ENCODE measurements at regions not wholly inside any gene's neighbourhood (a gene's known extent, or its start where the extent isn't known, plus 50 kb on each side); places are given as distances from the start of the nearest gene placed in this dataset.
A peak's percentile ranks its signal among the peaks of the same experiment; 100 is the strongest.

DNA sequence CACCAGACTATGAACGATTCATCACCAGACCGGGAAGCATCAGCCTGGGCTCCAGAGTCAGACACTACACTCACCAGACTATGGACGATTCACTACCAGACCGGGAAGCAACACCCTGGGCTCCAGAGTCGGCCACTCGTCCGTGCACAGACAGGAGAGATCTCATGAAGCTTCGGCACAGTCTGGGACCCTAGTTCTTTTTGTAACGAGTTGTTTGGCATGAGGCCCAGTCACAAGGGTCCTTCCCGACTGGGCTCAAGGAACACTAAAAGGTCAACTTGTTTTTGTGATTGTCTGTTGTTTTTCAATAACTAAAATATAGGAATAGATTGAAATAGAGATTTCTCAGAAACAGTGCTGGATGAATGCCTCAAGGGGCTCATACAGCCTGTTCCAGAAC, 1141.6 kb upstream of the MIR17HG start:
- Mint-ChIP-seq H3K27ac (no peak overlapping the region), H3K36me3 (no peaks in the 10 kb centered on the region), H3K27me3 (ENCODE audit: low read depth) (no peaks in the 10 kb centered on the region), H3K4me3 (no peak overlapping the region), H3K4me1 (no peaks in the 10 kb centered on the region), H3K9me3 (peaks cover 7% of the 10 kb centered on the region)
- ChIA-PET CTCF (no interaction called here), POLR2A (no interaction called here)
- DNase-seq (ENCODE audit: low spot score) (no peak), ATAC-seq (no peak)
- TF ChIP-seq OVOL2 (CRISPR knock-in tag; IDR thresholded peaks at IDR 0.05; ENCODE audit: borderline replicate concordance) (no peak), PRRX2 (CRISPR knock-in tag; IDR thresholded peaks at IDR 0.05) (no peak)
- TF ChIP-seq, protein P1, sequence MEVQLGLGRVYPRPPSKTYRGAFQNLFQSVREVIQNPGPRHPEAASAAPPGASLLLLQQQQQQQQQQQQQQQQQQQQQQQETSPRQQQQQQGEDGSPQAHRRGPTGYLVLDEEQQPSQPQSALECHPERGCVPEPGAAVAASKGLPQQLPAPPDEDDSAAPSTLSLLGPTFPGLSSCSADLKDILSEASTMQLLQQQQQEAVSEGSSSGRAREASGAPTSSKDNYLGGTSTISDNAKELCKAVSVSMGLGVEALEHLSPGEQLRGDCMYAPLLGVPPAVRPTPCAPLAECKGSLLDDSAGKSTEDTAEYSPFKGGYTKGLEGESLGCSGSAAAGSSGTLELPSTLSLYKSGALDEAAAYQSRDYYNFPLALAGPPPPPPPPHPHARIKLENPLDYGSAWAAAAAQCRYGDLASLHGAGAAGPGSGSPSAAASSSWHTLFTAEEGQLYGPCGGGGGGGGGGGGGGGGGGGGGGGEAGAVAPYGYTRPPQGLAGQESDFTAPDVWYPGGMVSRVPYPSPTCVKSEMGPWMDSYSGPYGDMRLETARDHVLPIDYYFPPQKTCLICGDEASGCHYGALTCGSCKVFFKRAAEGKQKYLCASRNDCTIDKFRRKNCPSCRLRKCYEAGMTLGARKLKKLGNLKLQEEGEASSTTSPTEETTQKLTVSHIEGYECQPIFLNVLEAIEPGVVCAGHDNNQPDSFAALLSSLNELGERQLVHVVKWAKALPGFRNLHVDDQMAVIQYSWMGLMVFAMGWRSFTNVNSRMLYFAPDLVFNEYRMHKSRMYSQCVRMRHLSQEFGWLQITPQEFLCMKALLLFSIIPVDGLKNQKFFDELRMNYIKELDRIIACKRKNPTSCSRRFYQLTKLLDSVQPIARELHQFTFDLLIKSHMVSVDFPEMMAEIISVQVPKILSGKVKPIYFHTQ (CRISPR knock-in tag; IDR thresholded peaks at IDR 0.05): no peak
- TF ChIP-seq, protein P2, sequence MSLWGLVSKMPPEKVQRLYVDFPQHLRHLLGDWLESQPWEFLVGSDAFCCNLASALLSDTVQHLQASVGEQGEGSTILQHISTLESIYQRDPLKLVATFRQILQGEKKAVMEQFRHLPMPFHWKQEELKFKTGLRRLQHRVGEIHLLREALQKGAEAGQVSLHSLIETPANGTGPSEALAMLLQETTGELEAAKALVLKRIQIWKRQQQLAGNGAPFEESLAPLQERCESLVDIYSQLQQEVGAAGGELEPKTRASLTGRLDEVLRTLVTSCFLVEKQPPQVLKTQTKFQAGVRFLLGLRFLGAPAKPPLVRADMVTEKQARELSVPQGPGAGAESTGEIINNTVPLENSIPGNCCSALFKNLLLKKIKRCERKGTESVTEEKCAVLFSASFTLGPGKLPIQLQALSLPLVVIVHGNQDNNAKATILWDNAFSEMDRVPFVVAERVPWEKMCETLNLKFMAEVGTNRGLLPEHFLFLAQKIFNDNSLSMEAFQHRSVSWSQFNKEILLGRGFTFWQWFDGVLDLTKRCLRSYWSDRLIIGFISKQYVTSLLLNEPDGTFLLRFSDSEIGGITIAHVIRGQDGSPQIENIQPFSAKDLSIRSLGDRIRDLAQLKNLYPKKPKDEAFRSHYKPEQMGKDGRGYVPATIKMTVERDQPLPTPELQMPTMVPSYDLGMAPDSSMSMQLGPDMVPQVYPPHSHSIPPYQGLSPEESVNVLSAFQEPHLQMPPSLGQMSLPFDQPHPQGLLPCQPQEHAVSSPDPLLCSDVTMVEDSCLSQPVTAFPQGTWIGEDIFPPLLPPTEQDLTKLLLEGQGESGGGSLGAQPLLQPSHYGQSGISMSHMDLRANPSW (CRISPR knock-in tag; conservative IDR thresholded peaks at IDR 0.05; ENCODE audit: low read depth): no peak
- TF ChIP-seq, protein P3, sequence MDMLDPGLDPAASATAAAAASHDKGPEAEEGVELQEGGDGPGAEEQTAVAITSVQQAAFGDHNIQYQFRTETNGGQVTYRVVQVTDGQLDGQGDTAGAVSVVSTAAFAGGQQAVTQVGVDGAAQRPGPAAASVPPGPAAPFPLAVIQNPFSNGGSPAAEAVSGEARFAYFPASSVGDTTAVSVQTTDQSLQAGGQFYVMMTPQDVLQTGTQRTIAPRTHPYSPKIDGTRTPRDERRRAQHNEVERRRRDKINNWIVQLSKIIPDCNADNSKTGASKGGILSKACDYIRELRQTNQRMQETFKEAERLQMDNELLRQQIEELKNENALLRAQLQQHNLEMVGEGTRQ (CRISPR knock-in tag; IDR thresholded peaks at IDR 0.05): no peak
- TF ChIP-seq, protein P4, sequence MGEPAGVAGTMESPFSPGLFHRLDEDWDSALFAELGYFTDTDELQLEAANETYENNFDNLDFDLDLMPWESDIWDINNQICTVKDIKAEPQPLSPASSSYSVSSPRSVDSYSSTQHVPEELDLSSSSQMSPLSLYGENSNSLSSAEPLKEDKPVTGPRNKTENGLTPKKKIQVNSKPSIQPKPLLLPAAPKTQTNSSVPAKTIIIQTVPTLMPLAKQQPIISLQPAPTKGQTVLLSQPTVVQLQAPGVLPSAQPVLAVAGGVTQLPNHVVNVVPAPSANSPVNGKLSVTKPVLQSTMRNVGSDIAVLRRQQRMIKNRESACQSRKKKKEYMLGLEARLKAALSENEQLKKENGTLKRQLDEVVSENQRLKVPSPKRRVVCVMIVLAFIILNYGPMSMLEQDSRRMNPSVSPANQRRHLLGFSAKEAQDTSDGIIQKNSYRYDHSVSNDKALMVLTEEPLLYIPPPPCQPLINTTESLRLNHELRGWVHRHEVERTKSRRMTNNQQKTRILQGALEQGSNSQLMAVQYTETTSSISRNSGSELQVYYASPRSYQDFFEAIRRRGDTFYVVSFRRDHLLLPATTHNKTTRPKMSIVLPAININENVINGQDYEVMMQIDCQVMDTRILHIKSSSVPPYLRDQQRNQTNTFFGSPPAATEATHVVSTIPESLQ (CRISPR knock-in tag; IDR thresholded peaks at IDR 0.05): no peak

DNA sequence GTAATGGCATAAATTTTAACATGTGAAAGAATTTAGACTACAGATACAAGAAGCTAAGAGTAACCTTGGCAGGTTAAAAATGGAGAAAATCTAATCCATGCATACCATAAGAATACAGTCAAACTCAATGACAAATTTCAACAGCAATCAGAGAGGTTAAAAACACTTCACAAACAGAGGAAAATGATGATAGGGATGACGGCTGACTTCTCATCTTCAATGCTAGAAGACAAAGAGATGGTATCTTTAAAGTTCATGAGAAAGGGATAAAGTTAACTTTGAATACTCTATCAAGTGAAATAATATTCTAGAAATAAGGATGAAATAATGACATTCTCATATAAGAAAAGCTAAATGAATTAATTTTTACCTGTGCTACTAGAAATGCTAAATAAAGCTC, 1130.2 kb upstream of the MIR17HG start:
- POLR2A ChIA-PET: no interaction called here

DNA sequence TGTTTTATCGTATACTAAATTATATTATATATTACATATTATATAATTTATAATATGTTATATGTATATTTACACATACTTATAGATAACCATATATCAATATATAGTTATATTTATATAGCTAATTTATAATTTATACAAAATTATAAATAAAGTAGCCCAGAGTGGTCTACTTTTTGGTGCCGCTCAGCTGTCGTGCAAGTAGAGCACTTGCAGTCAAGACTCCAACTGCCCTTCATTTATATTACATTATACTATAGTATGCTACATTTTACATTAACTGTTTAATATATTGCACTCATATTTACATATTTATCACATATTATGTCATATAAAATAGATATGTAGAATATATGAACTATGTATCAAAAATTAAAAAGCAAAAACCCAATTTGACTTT, 1124.7 kb upstream of the MIR17HG start:
- no peak overlapping the region for H3K27ac Mint-ChIP-seq
- no peak for ATAC-seq
- H3K4me1 Mint-ChIP-seq: no peaks in the 10 kb centered on the region
- no peak for DNase-seq (ENCODE audit: low spot score)
- no peak overlapping the region for H3K4me3 Mint-ChIP-seq
- ChIA-PET POLR2A (no interaction called here), CTCF (no interaction called here)
- H3K27me3 Mint-ChIP-seq (ENCODE audit: low read depth): no peaks in the 10 kb centered on the region
- H3K36me3 Mint-ChIP-seq: no peaks in the 10 kb centered on the region
- no peaks in the 10 kb centered on the region for H3K9me3 Mint-ChIP-seq
- TF ChIP-seq, protein P5, sequence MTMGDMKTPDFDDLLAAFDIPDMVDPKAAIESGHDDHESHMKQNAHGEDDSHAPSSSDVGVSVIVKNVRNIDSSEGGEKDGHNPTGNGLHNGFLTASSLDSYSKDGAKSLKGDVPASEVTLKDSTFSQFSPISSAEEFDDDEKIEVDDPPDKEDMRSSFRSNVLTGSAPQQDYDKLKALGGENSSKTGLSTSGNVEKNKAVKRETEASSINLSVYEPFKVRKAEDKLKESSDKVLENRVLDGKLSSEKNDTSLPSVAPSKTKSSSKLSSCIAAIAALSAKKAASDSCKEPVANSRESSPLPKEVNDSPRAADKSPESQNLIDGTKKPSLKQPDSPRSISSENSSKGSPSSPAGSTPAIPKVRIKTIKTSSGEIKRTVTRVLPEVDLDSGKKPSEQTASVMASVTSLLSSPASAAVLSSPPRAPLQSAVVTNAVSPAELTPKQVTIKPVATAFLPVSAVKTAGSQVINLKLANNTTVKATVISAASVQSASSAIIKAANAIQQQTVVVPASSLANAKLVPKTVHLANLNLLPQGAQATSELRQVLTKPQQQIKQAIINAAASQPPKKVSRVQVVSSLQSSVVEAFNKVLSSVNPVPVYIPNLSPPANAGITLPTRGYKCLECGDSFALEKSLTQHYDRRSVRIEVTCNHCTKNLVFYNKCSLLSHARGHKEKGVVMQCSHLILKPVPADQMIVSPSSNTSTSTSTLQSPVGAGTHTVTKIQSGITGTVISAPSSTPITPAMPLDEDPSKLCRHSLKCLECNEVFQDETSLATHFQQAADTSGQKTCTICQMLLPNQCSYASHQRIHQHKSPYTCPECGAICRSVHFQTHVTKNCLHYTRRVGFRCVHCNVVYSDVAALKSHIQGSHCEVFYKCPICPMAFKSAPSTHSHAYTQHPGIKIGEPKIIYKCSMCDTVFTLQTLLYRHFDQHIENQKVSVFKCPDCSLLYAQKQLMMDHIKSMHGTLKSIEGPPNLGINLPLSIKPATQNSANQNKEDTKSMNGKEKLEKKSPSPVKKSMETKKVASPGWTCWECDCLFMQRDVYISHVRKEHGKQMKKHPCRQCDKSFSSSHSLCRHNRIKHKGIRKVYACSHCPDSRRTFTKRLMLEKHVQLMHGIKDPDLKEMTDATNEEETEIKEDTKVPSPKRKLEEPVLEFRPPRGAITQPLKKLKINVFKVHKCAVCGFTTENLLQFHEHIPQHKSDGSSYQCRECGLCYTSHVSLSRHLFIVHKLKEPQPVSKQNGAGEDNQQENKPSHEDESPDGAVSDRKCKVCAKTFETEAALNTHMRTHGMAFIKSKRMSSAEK (CRISPR knock-in tag; IDR thresholded peaks at IDR 0.05; ENCODE audit: borderline replicate concordance): no peak
- TF ChIP-seq, protein P2 (CRISPR knock-in tag; conservative IDR thresholded peaks at IDR 0.05; ENCODE audit: low read depth): no peak
- TF ChIP-seq KAT7 (CRISPR knock-in tag; IDR thresholded peaks at IDR 0.05; ENCODE audit: borderline replicate concordance): no peak
- TF ChIP-seq MXD4 (CRISPR knock-in tag; IDR thresholded peaks at IDR 0.05; ENCODE audit: borderline replicate concordance): no peak
- TF ChIP-seq, protein P3 (CRISPR knock-in tag; IDR thresholded peaks at IDR 0.05): no peak
- no peak for TF ChIP-seq SMAD4 (CRISPR knock-in tag; IDR thresholded peaks at IDR 0.05)

More for the DNA sequence above, 1130.2 kb upstream of the MIR17HG start:
- TF ChIP-seq, protein P6, sequence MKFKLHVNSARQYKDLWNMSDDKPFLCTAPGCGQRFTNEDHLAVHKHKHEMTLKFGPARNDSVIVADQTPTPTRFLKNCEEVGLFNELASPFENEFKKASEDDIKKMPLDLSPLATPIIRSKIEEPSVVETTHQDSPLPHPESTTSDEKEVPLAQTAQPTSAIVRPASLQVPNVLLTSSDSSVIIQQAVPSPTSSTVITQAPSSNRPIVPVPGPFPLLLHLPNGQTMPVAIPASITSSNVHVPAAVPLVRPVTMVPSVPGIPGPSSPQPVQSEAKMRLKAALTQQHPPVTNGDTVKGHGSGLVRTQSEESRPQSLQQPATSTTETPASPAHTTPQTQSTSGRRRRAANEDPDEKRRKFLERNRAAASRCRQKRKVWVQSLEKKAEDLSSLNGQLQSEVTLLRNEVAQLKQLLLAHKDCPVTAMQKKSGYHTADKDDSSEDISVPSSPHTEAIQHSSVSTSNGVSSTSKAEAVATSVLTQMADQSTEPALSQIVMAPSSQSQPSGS (CRISPR knock-in tag; IDR thresholded peaks at IDR 0.05; ENCODE audit: borderline replicate concordance, low read depth): no peak
- peak; percentile 90 for TF ChIP-seq ZNF317 (CRISPR knock-in tag; IDR thresholded peaks at IDR 0.05; ENCODE audit: borderline replicate concordance, low read depth)
- Mint-ChIP-seq H3K4me3 (no peak overlapping the region), H3K9me3 (peaks cover 17% of the 10 kb centered on the region), H3K27me3 (ENCODE audit: low read depth) (no peaks in the 10 kb centered on the region), H3K27ac (no peak overlapping the region), H3K4me1 (no peaks in the 10 kb centered on the region), H3K36me3 (peaks cover 5% of the 10 kb centered on the region; the same call in 1 of the 2 replicates)
- ATAC-seq (no peak), DNase-seq (ENCODE audit: low spot score) (no peak)
- CTCF ChIA-PET: no interaction called here
